NCI-H1694 treated with DMSO at 0.1 percent for 48 hours (cell line): ENCODE measurements at regions not wholly inside any gene's neighbourhood (a gene's known extent, or its start where the extent isn't known, plus 50 kb on each side); places are given as distances from the start of the nearest gene placed in this dataset.

Experiments used
- DNase-seq: peaks from one replicate; lab custom pipeline; 2025; lab: John Stamatoyannopoulos, UW

GRCh38 chr3:153073636-153074035 is 88.4 kb upstream of the RAP2B start:
- DNase-seq: no peak

GRCh38 chr3:153078826-153079225 is 83.2 kb upstream of the RAP2B start:
- DNase-seq: no peak

- no peak for DNase-seq
Observed at GRCh38 chr3:153079386-153079785, 82.6 kb upstream of the RAP2B start.

GRCh38 chr3:153080778-153081240 is 81.2 kb upstream of the RAP2B start:
- DNase-seq: no peak

- DNase-seq: no peak
Observed at GRCh38 chr3:153084431-153084830, 77.6 kb upstream of the RAP2B start.

GRCh38 chr3:153087595-153088566 is 74.1 kb upstream of the RAP2B start:
- DNase-seq: no peak

GRCh38 chr3:153089620-153090019 is 72.4 kb upstream of the RAP2B start:
- no peak for DNase-seq

GRCh38 chr3:153090973-153091372 is 71.1 kb upstream of the RAP2B start:
- no peak for DNase-seq

GRCh38 chr3:153093629-153094028 is 68.4 kb upstream of the RAP2B start:
- no peak for DNase-seq

- no peak for DNase-seq
Observed at GRCh38 chr3:153094386-153094785, 67.6 kb upstream of the RAP2B start.

- no peak for DNase-seq
Observed at GRCh38 chr3:153095441-153095840, 66.6 kb upstream of the RAP2B start.

GRCh38 chr3:153096731-153097131 is 65.3 kb upstream of the RAP2B start:
- DNase-seq: no peak

- DNase-seq: no peak
Observed at GRCh38 chr3:153097213-153097612, 64.8 kb upstream of the RAP2B start.

GRCh38 chr3:153099131-153099530 is 62.9 kb upstream of the RAP2B start:
- DNase-seq: no peak

GRCh38 chr3:153103406-153103945 is 58.5 kb upstream of the RAP2B start:
- no peak for DNase-seq

GRCh38 chr3:153110041-153110440 is 52.0 kb upstream of the RAP2B start:
- DNase-seq: no peak

- no peak for DNase-seq
Observed at GRCh38 chr3:153111016-153111415, 51.0 kb upstream of the RAP2B start.
